NB4 (cell line): ENCODE measurements at regions not wholly inside any gene's neighbourhood (a gene's known extent, or its start where the extent isn't known, plus 50 kb on each side); places are given as distances from the start of the nearest gene placed in this dataset.

Source experiments
- CTCF ChIP-seq: IDR thresholded peaks from one replicate; pipeline ENCODE4 v1.5.1; 2012; ENCODE audit warnings: low read depth, low read length
- MAX ChIP-seq: IDR thresholded peaks from 2 replicates; pipeline ENCODE4 v1.6.1; 2011; ENCODE audit warnings: low read depth, low read length
- MYC ChIP-seq: IDR thresholded peaks from 2 replicates; pipeline ENCODE4 v1.6.1; 2011; ENCODE audit warnings: low read depth, low read length
- POLR2A ChIP-seq: IDR thresholded peaks from 2 replicates; pipeline ENCODE4 v1.6.1; 2011; ENCODE audit warnings: mild to moderate bottlenecking; ENCODE audit not compliant: insufficient read length; ENCODE audit errors: extremely low read depth

GRCh38 chr7:155953501-155953778 lies 141.2 kb upstream of the SHH start:
- TF ChIP-seq CTCF (no peak), POLR2A (no peak), MAX (no peak), MYC (no peak)
